Fibroblast of lung (primary cell): ENCODE measurements at regions not wholly inside any gene's neighbourhood (a gene's known extent, or its start where the extent isn't known, plus 50 kb on each side); places are given as distances from the start of the nearest gene placed in this dataset.

Experiments
- DNase-seq, 2 donors: peaks; one replicate each; pipeline versions ENCODE4 v3.0.0 to v3.0.0-alpha.2; 2010; ENCODE audit warnings: low read depth in 2 of 2
- H2AFZ ChIP-seq: 2 replicates; pipeline ENCODE4 v1.5.1; 2012; ENCODE audit warnings: low read length, control low read depth, inconsistent platforms
- H3K27ac ChIP-seq: 2 replicates; pipeline ENCODE4 v1.5.1; 2011; ENCODE audit warnings: low read length, control low read depth; ENCODE audit not compliant: insufficient read depth
- H3K27me3 ChIP-seq: 2 replicates; pipeline ENCODE4 v1.5.1; 2011; ENCODE audit warnings: mild to moderate bottlenecking, low read length; ENCODE audit not compliant: control insufficient read depth, insufficient read depth
- H3K36me3 ChIP-seq: 2 replicates; pipeline ENCODE4 v1.5.1; 2011; ENCODE audit warnings: low read length; ENCODE audit not compliant: control insufficient read depth, insufficient read depth
- H3K4me1 ChIP-seq: 2 replicates; pipeline ENCODE4 v1.5.1; 2011; ENCODE audit warnings: low read length; ENCODE audit not compliant: control insufficient read depth, insufficient read depth; ENCODE audit errors: extremely low read depth
- H3K4me2 ChIP-seq: 2 replicates; pipeline ENCODE4 v1.5.1; 2011; ENCODE audit warnings: low read length, control low read depth; ENCODE audit not compliant: insufficient read depth; ENCODE audit errors: extremely low read depth
- H3K4me3 ChIP-seq, 4 experiments: fragments of 200-600 bp in 1 of 4; sonication (generic) in 1 of 4; replicated peaks in 1 of 4; 2 replicates each; pipeline ENCODE4 v1.5.1; 2011 to 2016; ENCODE audit warnings: low read length in 4 of 4, low read depth in 3 of 4, mild to moderate bottlenecking in 3 of 4, control low read depth in 2 of 4, inconsistent platforms in 1 of 4, mixed read lengths in 1 of 4; ENCODE audit not compliant: insufficient read depth in 1 of 4; ENCODE audit errors: control extremely low read depth in 1 of 4
- H3K79me2 ChIP-seq: 2 replicates; pipeline ENCODE4 v1.5.1; 2012; ENCODE audit warnings: mild to moderate bottlenecking, low read length, inconsistent platforms; ENCODE audit not compliant: control insufficient read depth, insufficient read depth
- H3K9ac ChIP-seq: 2 replicates; pipeline ENCODE4 v1.5.1; 2011; ENCODE audit warnings: mild to moderate bottlenecking, low read length, control low read depth; ENCODE audit not compliant: insufficient read depth
- H3K9me3 ChIP-seq: 2 replicates; pipeline ENCODE4 v1.5.1; 2012; ENCODE audit warnings: low read depth, low read length; ENCODE audit not compliant: control insufficient read depth, insufficient read depth
- H4K20me1 ChIP-seq: 2 replicates; pipeline ENCODE4 v1.5.1; 2011; ENCODE audit warnings: low read length; ENCODE audit not compliant: control insufficient read depth, insufficient read depth; ENCODE audit errors: extremely low read depth
- CTCF ChIP-seq, 2 donors: IDR thresholded peaks in 1 of 2; conservative IDR thresholded peaks in 1 of 2; 1 replicate in 1 of 2; 2 replicates in 1 of 2; pipeline ENCODE4 v1.5.1; 2011 to 2012; ENCODE audit warnings: low read length in 2 of 2, control low read depth in 1 of 2, inconsistent platforms in 1 of 2, low read depth in 1 of 2, mild to moderate bottlenecking in 1 of 2
- EZH2 ChIP-seq: IDR thresholded peaks from 2 replicates; pipeline ENCODE4 v1.5.1; 2012; ENCODE audit warnings: low read length, control low read depth, mild to moderate bottlenecking; ENCODE audit errors: missing control alignments

GRCh38 chr22:27472975-27473374 lies 328.6 kb downstream of the MN1 start:
- H2AFZ ChIP-seq, result no peak overlapping the region
- H3K4me1 ChIP-seq, result peaks cover 22% of the 10 kb centered on the region
- TF ChIP-seq CTCF (conservative IDR thresholded peaks at IDR 0.05 in 1 of 2, IDR thresholded peaks at IDR 0.05 in 1 of 2; ENCODE audit: low read depth in 1 of 2, low read length in 2 of 2) (no peak), EZH2 (no peak)

GRCh38 chr22:27473533-27473932 lies 328.0 kb downstream of the MN1 start:
- Histone ChIP-seq H3K79me2 (no peaks in the 10 kb centered on the region), H3K9ac (no peak overlapping the region), H3K27ac (no peak overlapping the region), H4K20me1 (no peaks in the 10 kb centered on the region), H2AFZ (no peak overlapping the region), H3K4me2 (no peak overlapping the region), H3K9me3 (no peaks in the 10 kb centered on the region), H3K4me1 (peaks cover 22% of the 10 kb centered on the region), H3K4me3 (no peak overlapping the region), H3K27me3 (peaks cover 2% of the 10 kb centered on the region), H3K36me3 (no peaks in the 10 kb centered on the region)
- DNase-seq, result no peak
- no peak for TF ChIP-seq CTCF (conservative IDR thresholded peaks at IDR 0.05 in 1 of 2, IDR thresholded peaks at IDR 0.05 in 1 of 2; ENCODE audit: low read depth in 1 of 2, low read length in 2 of 2)
- TF ChIP-seq EZH2, result no peak

More at GRCh38 chr22:27472975-27473374, 328.6 kb downstream of the MN1 start:
- H3K79me2 ChIP-seq, result no peaks in the 10 kb centered on the region
- H3K4me3 ChIP-seq, result no peak overlapping the region
- H3K27me3 ChIP-seq, result peaks cover 2% of the 10 kb centered on the region
- no peak for DNase-seq
- no peak overlapping the region for H3K4me2 ChIP-seq
- no peaks in the 10 kb centered on the region for H3K36me3 ChIP-seq
- no peaks in the 10 kb centered on the region for H4K20me1 ChIP-seq
- H3K9ac ChIP-seq, result no peak overlapping the region
- H3K9me3 ChIP-seq, result no peaks in the 10 kb centered on the region
- no peak overlapping the region for H3K27ac ChIP-seq

GRCh38 chr22:27474112-27474571 lies 327.4 kb downstream of the MN1 start:
- peak in 1 of 2 donors; percentile 80 for DNase-seq
- peaks cover 22% of the 10 kb centered on the region for H3K4me1 ChIP-seq
- H4K20me1 ChIP-seq, result no peaks in the 10 kb centered on the region
- H2AFZ ChIP-seq, result no peak overlapping the region
- H3K79me2 ChIP-seq, result no peaks in the 10 kb centered on the region
- H3K9ac ChIP-seq, result no peak overlapping the region
- no peak overlapping the region for H3K4me2 ChIP-seq
- no peaks in the 10 kb centered on the region for H3K36me3 ChIP-seq
- H3K27ac ChIP-seq, result no peak overlapping the region
- peaks cover 1% of the 10 kb centered on the region for H3K27me3 ChIP-seq
- H3K9me3 ChIP-seq, result no peaks in the 10 kb centered on the region
- no peak overlapping the region for H3K4me3 ChIP-seq
- TF ChIP-seq CTCF (conservative IDR thresholded peaks at IDR 0.05 in 1 of 2, IDR thresholded peaks at IDR 0.05 in 1 of 2; ENCODE audit: low read depth in 1 of 2, low read length in 2 of 2) (no peak), EZH2 (no peak)
